ENCODE measurements at regions not wholly inside any gene's neighbourhood (a gene's known extent, or its start where the extent isn't known, plus 50 kb on each side); places are given as distances from the start of the nearest gene placed in this dataset.

- Mint-ChIP-seq H3K9me3 (peaks cover 0 to 19% (median 2%) of the 10 kb centered on the region in 11 donors), H3K36me3 (no peaks in the 10 kb centered on the region), H3K4me1 (no peaks in the 10 kb centered on the region), H3K27me3 (no peaks in the 10 kb centered on the region), H3K27ac (no peak overlapping the region), H3K4me3 (no peak overlapping the region)
- DNase-seq, result no peak
- CTCF ChIA-PET, result no interaction called here
- Histone ChIP-seq H3K4me3 (ENCODE audit: low read length) (no peak overlapping the region), H3K27ac (ENCODE audit: low read depth, low read length) (no peak overlapping the region), H3K9me3 (ENCODE audit: control insufficient read depth in 2 of 3, low read length in 3 of 3) (no peaks in the 10 kb centered on the region), H3K4me1 (ENCODE audit: control insufficient read depth in 2 of 2, insufficient read depth in 2 of 2, low read length in 2 of 2) (no peaks in the 10 kb centered on the region), H3K36me3 (ENCODE audit: control insufficient read depth in 2 of 3, insufficient read depth in 3 of 3, low read length in 3 of 3) (no peaks in the 10 kb centered on the region), H3K27me3 (ENCODE audit: control insufficient read depth in 2 of 2, insufficient read depth in 2 of 2, low read length in 2 of 2) (no peaks in the 10 kb centered on the region)
- POLR2A ChIA-PET, result no interaction called here
- intact Hi-C loops (cut with micrococcal nuclease), result no loop called here
- no peak for ATAC-seq
These were observed 810.8 kb downstream of the TLE1 start for GRCh38 chr9:80878556-80878955.

- peaks cover 0 to 19% (median 2%) of the 10 kb centered on the region in 11 donors for H3K9me3 Mint-ChIP-seq
- H3K27me3 Mint-ChIP-seq, result no peaks in the 10 kb centered on the region
- no peak overlapping the region for H3K4me3 Mint-ChIP-seq
- DNase-seq (no peak), ATAC-seq (no peak)
- H3K36me3 Mint-ChIP-seq, result no peaks in the 10 kb centered on the region
- intact Hi-C loops (cut with micrococcal nuclease), result no loop called here
- POLR2A ChIA-PET, result no interaction called here
- H3K27me3 ChIP-seq (ENCODE audit: control insufficient read depth in 2 of 2, insufficient read depth in 2 of 2, low read length in 2 of 2), result no peaks in the 10 kb centered on the region
- H3K9me3 ChIP-seq (ENCODE audit: control insufficient read depth in 2 of 3, low read length in 3 of 3), result no peaks in the 10 kb centered on the region
- CTCF ChIA-PET, result no interaction called here
- no peaks in the 10 kb centered on the region for H3K36me3 ChIP-seq (ENCODE audit: control insufficient read depth in 2 of 3, insufficient read depth in 3 of 3, low read length in 3 of 3)
- no peak overlapping the region for H3K27ac ChIP-seq (ENCODE audit: low read depth, low read length)
- H3K27ac Mint-ChIP-seq, result no peak overlapping the region
- no peaks in the 10 kb centered on the region for H3K4me1 Mint-ChIP-seq
- no peak overlapping the region for H3K4me3 ChIP-seq (ENCODE audit: low read length)
- H3K4me1 ChIP-seq (ENCODE audit: control insufficient read depth in 2 of 2, insufficient read depth in 2 of 2, low read length in 2 of 2), result no peaks in the 10 kb centered on the region
These were observed 813.4 kb downstream of the TLE1 start for GRCh38 chr9:80875947-80876346.

DNA sequence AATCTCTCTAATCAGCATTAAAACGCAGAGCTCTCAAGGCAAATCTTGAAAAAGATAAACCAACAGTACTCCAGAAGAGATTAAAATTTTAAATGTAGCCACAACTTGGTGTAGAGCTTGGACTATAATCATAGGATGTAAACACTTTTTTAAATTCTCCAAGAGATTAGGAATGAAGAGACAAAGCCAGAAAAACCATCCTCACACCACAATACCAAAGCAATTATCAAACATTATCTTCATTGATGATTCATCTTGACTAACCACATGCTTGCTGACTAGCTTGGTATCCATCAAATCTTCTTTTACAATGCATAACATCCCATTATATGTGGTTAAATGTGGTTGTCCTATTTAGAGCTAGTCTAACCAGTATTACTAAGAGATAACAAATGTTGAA lies 815.1 kb downstream of the TLE1 start:
- H3K4me1 Mint-ChIP-seq, result no peaks in the 10 kb centered on the region
- no peak overlapping the region for H3K4me3 Mint-ChIP-seq
- H3K36me3 Mint-ChIP-seq, result no peaks in the 10 kb centered on the region
- Histone ChIP-seq H3K4me3 (ENCODE audit: low read length) (no peak overlapping the region), H3K4me1 (ENCODE audit: control insufficient read depth in 2 of 2, insufficient read depth in 2 of 2, low read length in 2 of 2) (no peaks in the 10 kb centered on the region), H3K9me3 (ENCODE audit: control insufficient read depth in 2 of 3, low read length in 3 of 3) (no peaks in the 10 kb centered on the region), H3K36me3 (ENCODE audit: control insufficient read depth in 2 of 3, insufficient read depth in 3 of 3, low read length in 3 of 3) (no peaks in the 10 kb centered on the region), H3K27me3 (ENCODE audit: control insufficient read depth in 2 of 2, insufficient read depth in 2 of 2, low read length in 2 of 2) (no peaks in the 10 kb centered on the region), H3K27ac (ENCODE audit: low read depth, low read length) (no peak overlapping the region)
- peaks cover 0 to 19% (median 2%) of the 10 kb centered on the region in 11 donors for H3K9me3 Mint-ChIP-seq
- ChIA-PET POLR2A (no interaction called here), CTCF (no interaction called here)
- H3K27ac Mint-ChIP-seq, result no peak overlapping the region
- ATAC-seq (no peak), DNase-seq (no peak)
- intact Hi-C loops (cut with micrococcal nuclease), result no loop called here
- no peaks in the 10 kb centered on the region for H3K27me3 Mint-ChIP-seq

- no peaks in the 10 kb centered on the region for H3K27me3 Mint-ChIP-seq
- CTCF ChIA-PET, result no interaction called here
- no peaks in the 10 kb centered on the region for H3K4me1 Mint-ChIP-seq
- Histone ChIP-seq H3K4me1 (ENCODE audit: control insufficient read depth in 2 of 2, insufficient read depth in 2 of 2, low read length in 2 of 2) (no peaks in the 10 kb centered on the region), H3K27me3 (ENCODE audit: control insufficient read depth in 2 of 2, insufficient read depth in 2 of 2, low read length in 2 of 2) (no peaks in the 10 kb centered on the region), H3K4me3 (ENCODE audit: low read length) (no peak overlapping the region), H3K9me3 (ENCODE audit: control insufficient read depth in 2 of 3, low read length in 3 of 3) (no peaks in the 10 kb centered on the region), H3K36me3 (ENCODE audit: control insufficient read depth in 2 of 3, insufficient read depth in 3 of 3, low read length in 3 of 3) (no peaks in the 10 kb centered on the region), H3K27ac (ENCODE audit: low read depth, low read length) (no peak overlapping the region)
- peaks cover 0 to 19% (median 2%) of the 10 kb centered on the region in 11 donors for H3K9me3 Mint-ChIP-seq
- POLR2A ChIA-PET, result no interaction called here
- H3K4me3 Mint-ChIP-seq, result no peak overlapping the region
- intact Hi-C loops (cut with micrococcal nuclease), result no loop called here
- DNase-seq (no peak), ATAC-seq (no peak)
- H3K36me3 Mint-ChIP-seq, result no peaks in the 10 kb centered on the region
- H3K27ac Mint-ChIP-seq, result no peak overlapping the region
These were observed 815.5 kb downstream of the TLE1 start for GRCh38 chr9:80873861-80874260.

- Histone ChIP-seq H3K9me3 (ENCODE audit: control insufficient read depth in 2 of 3, low read length in 3 of 3) (no peaks in the 10 kb centered on the region), H3K36me3 (ENCODE audit: control insufficient read depth in 2 of 3, insufficient read depth in 3 of 3, low read length in 3 of 3) (no peaks in the 10 kb centered on the region), H3K4me1 (ENCODE audit: control insufficient read depth in 2 of 2, insufficient read depth in 2 of 2, low read length in 2 of 2) (no peaks in the 10 kb centered on the region), H3K27ac (ENCODE audit: low read depth, low read length) (no peak overlapping the region), H3K4me3 (ENCODE audit: low read length) (no peak overlapping the region), H3K27me3 (ENCODE audit: control insufficient read depth in 2 of 2, insufficient read depth in 2 of 2, low read length in 2 of 2) (no peaks in the 10 kb centered on the region)
- ATAC-seq (no peak), DNase-seq (no peak)
- ChIA-PET POLR2A (no interaction called here), CTCF (no interaction called here)
- Mint-ChIP-seq H3K4me1 (no peaks in the 10 kb centered on the region), H3K27ac (no peak overlapping the region), H3K9me3 (peaks cover 0 to 28% (median 11%) of the 10 kb centered on the region in 11 donors), H3K27me3 (no peaks in the 10 kb centered on the region), H3K36me3 (peaks cover 0 to 5% (median 0%) of the 10 kb centered on the region in 5 donors), H3K4me3 (no peak overlapping the region)
- intact Hi-C loops (cut with micrococcal nuclease), result no loop called here
These were observed 817.8 kb downstream of the TLE1 start for GRCh38 chr9:80871596-80871995.

DNA sequence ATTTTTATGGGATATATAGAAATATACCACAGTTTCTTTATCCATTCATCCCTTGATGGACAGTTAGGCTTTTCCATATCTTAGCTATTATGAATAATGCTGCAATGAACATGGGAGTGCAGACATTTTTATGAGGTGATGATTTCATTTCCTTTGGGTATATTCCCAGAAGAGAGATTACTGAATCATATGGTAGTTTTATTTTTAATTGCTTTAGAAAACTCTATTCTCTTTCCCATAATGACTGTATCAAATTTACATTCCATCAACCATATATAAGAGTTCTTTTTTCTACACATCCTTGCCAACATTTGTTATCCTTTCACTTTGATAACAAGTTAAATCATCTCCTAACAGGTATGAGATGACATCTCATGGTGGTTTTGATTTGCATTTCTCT lies 821.6 kb downstream of the TLE1 start:
- H3K4me1 Mint-ChIP-seq, result no peaks in the 10 kb centered on the region

DNA sequence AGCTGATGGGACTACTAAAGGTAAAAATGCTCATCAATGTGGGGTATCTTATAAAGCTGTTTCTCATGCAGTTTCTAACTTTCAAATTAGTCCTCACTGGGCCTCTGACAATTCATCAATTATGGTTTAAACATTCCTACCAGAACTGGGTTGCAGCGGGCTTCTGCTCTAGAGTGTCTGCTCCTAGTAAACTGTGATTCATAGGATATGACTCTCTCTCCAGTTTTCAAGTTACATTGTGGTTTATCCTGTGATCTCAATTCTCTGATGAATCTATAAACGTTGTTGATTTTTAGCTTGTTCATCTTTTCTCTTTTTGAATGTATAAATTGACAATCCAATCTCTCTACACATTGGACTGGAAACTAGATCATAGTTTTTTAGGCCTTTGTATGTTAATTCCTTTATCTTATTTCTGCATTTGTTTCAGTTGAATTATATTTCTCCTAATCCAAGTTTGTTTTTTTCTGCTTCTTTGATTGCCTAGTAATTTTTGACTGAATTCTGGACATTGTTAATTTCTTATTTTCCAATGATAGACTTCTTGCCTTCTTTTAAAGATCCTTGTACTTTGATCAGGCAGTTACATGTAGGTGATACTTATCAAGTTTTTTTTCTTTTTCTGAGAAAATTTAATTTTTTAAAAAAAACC lies 822.6 kb downstream of the TLE1 start:
- no peaks in the 10 kb centered on the region for H3K9me3 ChIP-seq (ENCODE audit: control insufficient read depth in 2 of 3, low read length in 3 of 3)
- no peak overlapping the region for H3K4me3 ChIP-seq (ENCODE audit: low read length)
- CTCF ChIA-PET, result no interaction called here
- no peak for ATAC-seq
- intact Hi-C loops (cut with micrococcal nuclease), result no loop called here
- no peak for DNase-seq
- H3K4me3 Mint-ChIP-seq, result no peak overlapping the region
- no peaks in the 10 kb centered on the region for H3K27me3 ChIP-seq (ENCODE audit: control insufficient read depth in 2 of 2, insufficient read depth in 2 of 2, low read length in 2 of 2)
- no peaks in the 10 kb centered on the region for H3K4me1 ChIP-seq (ENCODE audit: control insufficient read depth in 2 of 2, insufficient read depth in 2 of 2, low read length in 2 of 2)
- no peaks in the 10 kb centered on the region for H3K27me3 Mint-ChIP-seq
- no peak overlapping the region for H3K27ac ChIP-seq (ENCODE audit: low read depth, low read length)
- H3K36me3 Mint-ChIP-seq, result peaks cover 0 to 5% (median 0%) of the 10 kb centered on the region in 5 donors
- no peaks in the 10 kb centered on the region for H3K36me3 ChIP-seq (ENCODE audit: control insufficient read depth in 2 of 3, insufficient read depth in 3 of 3, low read length in 3 of 3)
- H3K27ac Mint-ChIP-seq, result no peak overlapping the region
- H3K4me1 Mint-ChIP-seq, result no peaks in the 10 kb centered on the region
- POLR2A ChIA-PET, result no interaction called here
- peaks cover 4 to 36% (median 12%) of the 10 kb centered on the region in 11 donors for H3K9me3 Mint-ChIP-seq

More for the DNA sequence above, 821.6 kb downstream of the TLE1 start:
- Histone ChIP-seq H3K27me3 (ENCODE audit: control insufficient read depth in 2 of 2, insufficient read depth in 2 of 2, low read length in 2 of 2) (no peaks in the 10 kb centered on the region), H3K4me1 (ENCODE audit: control insufficient read depth in 2 of 2, insufficient read depth in 2 of 2, low read length in 2 of 2) (no peaks in the 10 kb centered on the region), H3K36me3 (ENCODE audit: control insufficient read depth in 2 of 3, insufficient read depth in 3 of 3, low read length in 3 of 3) (no peaks in the 10 kb centered on the region), H3K4me3 (ENCODE audit: low read length) (no peak overlapping the region), H3K9me3 (ENCODE audit: control insufficient read depth in 2 of 3, low read length in 3 of 3) (no peaks in the 10 kb centered on the region), H3K27ac (ENCODE audit: low read depth, low read length) (no peak overlapping the region)
- ChIA-PET POLR2A (no interaction called here), CTCF (no interaction called here)
- Mint-ChIP-seq H3K36me3 (peaks cover 0 to 5% (median 0%) of the 10 kb centered on the region in 5 donors), H3K27ac (no peak overlapping the region), H3K27me3 (no peaks in the 10 kb centered on the region), H3K9me3 (peaks cover 4 to 36% (median 12%) of the 10 kb centered on the region in 11 donors), H3K4me3 (no peak overlapping the region)
- no peak for DNase-seq
- intact Hi-C loops (cut with micrococcal nuclease), result no loop called here
- ATAC-seq, result no peak

Measured in naive thymus-derived CD4-positive, alpha-beta T cell (primary cell).